ENCODE measurements at regions not wholly inside any gene's neighbourhood (a gene's known extent, or its start where the extent isn't known, plus 50 kb on each side); places are given as distances from the start of the nearest gene placed in this dataset.

GRCh38 chr15:45743426-45744235 is 108.8 kb downstream of the SQOR start:
- no peak for DNase-seq (ENCODE audit: low read depth)

GRCh38 chr15:45744236-45744589 is 109.4 kb downstream of the SQOR start:
- no peak for DNase-seq (ENCODE audit: low read depth)

GRCh38 chr15:45747426-45747825 is 112.6 kb downstream of the SQOR start:
- DNase-seq (ENCODE audit: low read depth), result no peak

GRCh38 chr15:45751629-45752028 is 116.8 kb downstream of the SQOR start:
- DNase-seq (ENCODE audit: low read depth), result no peak

GRCh38 chr15:45759936-45760335 is 125.1 kb downstream of the SQOR start:
- DNase-seq (ENCODE audit: low read depth), result no peak

- DNase-seq (ENCODE audit: low read depth), result no peak
Observed at GRCh38 chr15:45762726-45763125, 127.9 kb downstream of the SQOR start.

GRCh38 chr15:45763170-45763869 is 128.5 kb downstream of the SQOR start:
- no peak for DNase-seq (ENCODE audit: low read depth)

- peak; percentile 6 for DNase-seq (ENCODE audit: low read depth)
Observed at GRCh38 chr15:45773149-45773548, 138.3 kb downstream of the SQOR start.

- DNase-seq (ENCODE audit: low read depth), result no peak
Observed at GRCh38 chr15:45776772-45777171, 141.9 kb downstream of the SQOR start.

- no peak for DNase-seq (ENCODE audit: low read depth)
Observed at GRCh38 chr15:45777781-45778180, 143.0 kb downstream of the SQOR start.

- no peak for DNase-seq (ENCODE audit: low read depth)
Observed at GRCh38 chr15:45780352-45780751, 145.5 kb downstream of the SQOR start.

GRCh38 chr15:45784656-45785055 is 149.8 kb downstream of the SQOR start:
- no peak for DNase-seq (ENCODE audit: low read depth)

GRCh38 chr15:45785897-45786296 is 151.1 kb downstream of the SQOR start:
- no peak for DNase-seq (ENCODE audit: low read depth)

GRCh38 chr15:45790325-45790943 is 155.6 kb downstream of the SQOR start:
- DNase-seq (ENCODE audit: low read depth), result peak; percentile 38

- no peak for DNase-seq (ENCODE audit: low read depth)
Observed at GRCh38 chr15:45794304-45794703, 159.5 kb downstream of the SQOR start.

- DNase-seq (ENCODE audit: low read depth), result no peak
Observed at GRCh38 chr15:45794712-45795439, 160.0 kb downstream of the SQOR start.

- peak; percentile 36 for DNase-seq (ENCODE audit: low read depth)
Observed at GRCh38 chr15:45795440-45796069, 160.7 kb downstream of the SQOR start.

GRCh38 chr15:45796433-45796832 is 161.6 kb downstream of the SQOR start:
- DNase-seq (ENCODE audit: low read depth), result no peak

- DNase-seq (ENCODE audit: low read depth), result no peak
Observed at GRCh38 chr15:45799508-45799907, 164.7 kb downstream of the SQOR start.

GRCh38 chr15:45801543-45801942 is 166.7 kb downstream of the SQOR start:
- no peak for DNase-seq (ENCODE audit: low read depth)

GRCh38 chr15:45802140-45802539 is 167.3 kb downstream of the SQOR start:
- DNase-seq (ENCODE audit: low read depth), result no peak
